ENCODE measurements at regions not wholly inside any gene's neighbourhood (a gene's known extent, or its start where the extent isn't known, plus 50 kb on each side); places are given as distances from the start of the nearest gene placed in this dataset.

GRCh38 chr1:25050165-25050564 is 120.1 kb upstream of the RUNX3 start:
- POLR2A ChIA-PET, result no interaction called here

DNA sequence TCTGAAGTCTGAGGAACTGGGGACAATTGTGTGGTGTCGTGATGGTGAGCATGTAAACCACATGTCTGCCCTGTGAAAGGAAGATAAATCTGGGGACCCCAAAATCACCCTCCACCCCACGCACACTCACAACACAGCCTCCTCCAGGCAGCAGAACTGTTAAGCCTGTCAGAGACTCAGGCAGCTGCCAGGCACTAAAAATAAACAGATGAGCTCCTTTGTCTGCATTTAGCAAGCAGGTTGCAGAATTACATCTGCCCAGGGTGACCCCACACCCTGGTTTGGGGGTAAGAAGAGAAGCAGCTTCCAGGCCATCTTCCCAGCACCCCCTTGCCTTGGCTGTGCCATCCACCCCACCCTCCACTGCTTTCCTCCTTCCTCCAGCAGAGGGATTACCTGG is 119.1 kb upstream of the RUNX3 start:
- intact Hi-C loops (cut with micrococcal nuclease), result no loop called here
- no peaks in the 10 kb centered on the region for H3K9me3 ChIP-seq (ENCODE audit: control extremely low read depth in 1 of 3, control insufficient read depth in 2 of 3, insufficient read depth in 1 of 3, low read length in 2 of 3)
- H3K27ac ChIP-seq (ENCODE audit: low read length in 2 of 2), result no peak overlapping the region
- H3K4me3 Mint-ChIP-seq, result no peak overlapping the region
- no peaks in the 10 kb centered on the region for H3K9me3 Mint-ChIP-seq (ENCODE audit: insufficient read depth)
- H3K4me1 Mint-ChIP-seq, result peaks cover 9% of the 10 kb centered on the region
- peaks cover 11 to 15% of the 10 kb centered on the region in 2 donors for H3K4me1 ChIP-seq (ENCODE audit: control insufficient read depth in 2 of 2, insufficient read depth in 2 of 2, low read length in 2 of 2)
- no peaks in the 10 kb centered on the region for H4K20me1 ChIP-seq (ENCODE audit: control insufficient read depth, insufficient read depth, low read length, poor library complexity, severe bottlenecking)
- H3K4me2 ChIP-seq (replicated peaks; ENCODE audit: low read depth, low read length, poor library complexity, severe bottlenecking), result no peak overlapping the region
- POLR2A ChIA-PET, result no interaction called here
- H3K79me2 ChIP-seq (ENCODE audit: control insufficient read depth, insufficient read depth, low read length), result no peaks in the 10 kb centered on the region
- H3K27ac Mint-ChIP-seq, result no peak overlapping the region
- ATAC-seq (ENCODE audit: low read depth) (no peak), DNase-seq (no peak)
- H3K9ac ChIP-seq (ENCODE audit: low read length), result no peak overlapping the region
- H2AFZ ChIP-seq (ENCODE audit: insufficient read depth, low read depth, low read length, poor library complexity, severe bottlenecking), result no peak overlapping the region
- H3K27me3 ChIP-seq (replicated peaks in 1 of 4; ENCODE audit: control extremely low read depth in 1 of 4, control insufficient read depth in 3 of 4, insufficient read depth in 4 of 4, low read length in 3 of 4), result peaks cover 0 to 14% (median 5%) of the 10 kb centered on the region in 4 experiments
- H3K27me3 Mint-ChIP-seq, result peaks cover 18% of the 10 kb centered on the region
- TF ChIP-seq EZH2 (IDR thresholded peaks at IDR 0.05; ENCODE audit: borderline replicate concordance, insufficient read depth, low read depth, low read length, poor library complexity, severe bottlenecking) (no peak), CTCF (IDR thresholded peaks at IDR 0.05) (no peak)
- no CpG with 5 or more reads among the region's 2 CpGs for WGBS (ENCODE audit: insufficient coverage)
- no peak overlapping the region for H3K4me3 ChIP-seq (ENCODE audit: control extremely low read depth in 1 of 5, extremely low read depth in 1 of 5, insufficient read depth in 1 of 5, low read depth in 2 of 5, low read length in 4 of 5)
- H3K36me3 ChIP-seq (replicated peaks in 1 of 2; ENCODE audit: control extremely low read depth in 1 of 2, control insufficient read depth in 1 of 2, extremely low read depth in 1 of 2, insufficient read depth in 2 of 2, low read length in 1 of 2), result no peaks in the 10 kb centered on the region
- CTCF ChIA-PET, result no interaction called here

More at GRCh38 chr1:25050165-25050564, 120.1 kb upstream of the RUNX3 start:
- Mint-ChIP-seq H3K9me3 (ENCODE audit: insufficient read depth) (no peaks in the 10 kb centered on the region), H3K27ac (no peak overlapping the region), H3K4me3 (no peak overlapping the region), H3K27me3 (peaks cover 27% of the 10 kb centered on the region), H3K4me1 (peaks cover 9% of the 10 kb centered on the region)
- DNase-seq (no peak), ATAC-seq (ENCODE audit: low read depth) (no peak)
- H3K27ac ChIP-seq (ENCODE audit: low read length in 2 of 2), result no peak overlapping the region
- no peak overlapping the region for H3K4me2 ChIP-seq (replicated peaks; ENCODE audit: low read depth, low read length, poor library complexity, severe bottlenecking)
- intact Hi-C loops (cut with micrococcal nuclease), result no loop called here
- no peaks in the 10 kb centered on the region for H3K36me3 ChIP-seq (replicated peaks in 1 of 2; ENCODE audit: control extremely low read depth in 1 of 2, control insufficient read depth in 1 of 2, extremely low read depth in 1 of 2, insufficient read depth in 2 of 2, low read length in 1 of 2)
- no peak overlapping the region for H3K9ac ChIP-seq (ENCODE audit: low read length)
- no peaks in the 10 kb centered on the region for H3K9me3 ChIP-seq (ENCODE audit: control extremely low read depth in 1 of 3, control insufficient read depth in 2 of 3, insufficient read depth in 1 of 3, low read length in 2 of 3)
- H3K4me1 ChIP-seq (ENCODE audit: control insufficient read depth in 2 of 2, insufficient read depth in 2 of 2, low read length in 2 of 2), result peaks cover 11 to 15% of the 10 kb centered on the region in 2 donors
- WGBS (ENCODE audit: insufficient coverage), result 95% methylated on average over 6 of the region's 8 CpGs
- no peak overlapping the region for H3K4me3 ChIP-seq (ENCODE audit: control extremely low read depth in 1 of 5, extremely low read depth in 1 of 5, insufficient read depth in 1 of 5, low read depth in 2 of 5, low read length in 4 of 5)
- H3K27me3 ChIP-seq (replicated peaks in 1 of 4; ENCODE audit: control extremely low read depth in 1 of 4, control insufficient read depth in 3 of 4, insufficient read depth in 4 of 4, low read length in 3 of 4), result peaks cover 0 to 14% (median 5%) of the 10 kb centered on the region in 4 experiments
- no peaks in the 10 kb centered on the region for H3K79me2 ChIP-seq (ENCODE audit: control insufficient read depth, insufficient read depth, low read length)
- CTCF ChIA-PET, result no interaction called here
- H4K20me1 ChIP-seq (ENCODE audit: control insufficient read depth, insufficient read depth, low read length, poor library complexity, severe bottlenecking), result no peaks in the 10 kb centered on the region
- H2AFZ ChIP-seq (ENCODE audit: insufficient read depth, low read depth, low read length, poor library complexity, severe bottlenecking), result no peak overlapping the region
- TF ChIP-seq CTCF (IDR thresholded peaks at IDR 0.05), result no peak
- TF ChIP-seq EZH2 (IDR thresholded peaks at IDR 0.05; ENCODE audit: borderline replicate concordance, insufficient read depth, low read depth, low read length, poor library complexity, severe bottlenecking), result no peak
